Peyer's patch (tissue), 4 donors: ENCODE measurements at regions not wholly inside any gene's neighbourhood (a gene's known extent, or its start where the extent isn't known, plus 50 kb on each side); places are given as distances from the start of the nearest gene placed in this dataset.
"Not testable (repeated sequence)": the region's sequence is repeated elsewhere in the genome, so short reads cannot be mapped to it uniquely, and the experiment has no call there.

Experiments used
- DNase-seq, 3 donors: peaks; one replicate each; pipeline ENCODE4 v3.0.0-alpha.2; 2017 to 2019
- H3K27ac ChIP-seq, 4 donors: fragments of 200-600 bp; sonication (generic); one replicate each; pipeline ENCODE4 v1.5.1; 2016 to 2019
- H3K27me3 ChIP-seq, 2 donors: fragments of 200-600 bp; sonication (generic); one replicate each; pipeline ENCODE4 v1.5.1; 2019
- H3K36me3 ChIP-seq, 3 donors: fragments of 200-600 bp; sonication (generic); one replicate each; pipeline ENCODE4 v1.5.1; 2016 to 2019
- H3K4me1 ChIP-seq, 4 donors: fragments of 200-600 bp; sonication (generic); one replicate each; pipeline ENCODE4 v1.5.1; 2016 to 2019
- H3K4me3 ChIP-seq, 4 donors: fragments of 200-600 bp; sonication (generic); 1 replicate in 3 of 4; 2 replicates in 1 of 4; pipeline ENCODE4 v1.5.1; 2016 to 2019; ENCODE audit warnings: mild to moderate bottlenecking in 1 of 4
- H3K9me3 ChIP-seq, 4 donors: fragments of 200-600 bp; sonication (generic); one replicate each; pipeline ENCODE4 v1.5.1; 2016 to 2019; ENCODE audit warnings: mild to moderate bottlenecking in 1 of 4
- POLR2A ChIP-seq, 2 donors: fragments of 450-650 bp; IDR thresholded peaks; one replicate each; pipeline ENCODE4 v1.5.1; 2017; ENCODE audit warnings: antibody characterized with exemption in 2 of 2, mild to moderate bottlenecking in 2 of 2, moderate library complexity in 2 of 2
- TF ChIP-seq, protein P1 (sequence below), 6 experiments: fragments of 450-650 bp in 4 of 6; fragments of 200-600 bp in 2 of 6; sonication (generic) in 1 of 6; IDR thresholded peaks; one replicate each; pipeline ENCODE4 v1.5.1; 2017 to 2019; ENCODE audit warnings: antibody characterized with exemption in 6 of 6, mild to moderate bottlenecking in 3 of 6, moderate library complexity in 1 of 6

DNA sequence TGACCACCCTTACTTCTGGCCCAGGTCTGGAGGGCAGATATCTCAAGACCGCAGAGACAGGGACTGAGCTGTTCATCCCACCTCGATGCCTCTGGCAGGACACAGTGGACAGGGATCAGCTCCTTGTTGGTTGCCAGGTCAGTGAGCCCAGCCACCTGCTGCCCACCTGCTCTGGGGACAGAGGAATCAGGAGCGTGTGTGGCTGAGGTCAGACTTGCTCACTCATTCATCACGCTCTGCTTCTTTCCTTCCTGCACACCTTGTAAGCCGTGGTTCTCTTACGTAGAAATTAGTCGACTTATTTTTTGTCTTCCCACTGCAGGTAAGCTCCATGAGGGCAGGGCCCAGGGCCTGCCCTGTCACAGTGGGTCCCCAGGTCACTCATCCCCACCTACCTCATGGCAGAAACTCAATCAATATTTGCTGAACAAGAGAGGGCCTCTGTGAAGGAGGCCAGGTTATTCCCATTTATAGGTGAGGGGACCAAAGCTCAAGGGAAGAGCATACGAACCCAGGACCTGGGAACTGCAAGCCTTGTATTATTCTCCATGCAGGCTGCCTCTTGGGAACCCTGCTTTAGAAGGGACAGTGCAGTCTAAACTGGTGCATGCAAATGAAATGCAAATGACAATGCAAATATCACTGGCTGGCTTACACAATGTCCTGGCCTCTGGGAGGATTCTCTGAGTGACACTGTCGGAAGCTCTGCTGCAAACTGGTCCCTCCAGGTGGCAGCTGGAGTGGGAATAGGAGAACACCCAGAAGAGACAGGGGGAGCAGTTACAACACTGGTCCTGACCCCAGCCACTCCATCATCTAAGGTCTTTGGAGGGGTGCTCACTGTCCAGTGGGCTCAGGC is 58.4 kb upstream of the PAX7 start:
- H3K4me3 ChIP-seq = no peak overlapping the region
- TF ChIP-seq POLR2A (IDR thresholded peaks at IDR 0.05) = no peak
- TF ChIP-seq, protein P1, sequence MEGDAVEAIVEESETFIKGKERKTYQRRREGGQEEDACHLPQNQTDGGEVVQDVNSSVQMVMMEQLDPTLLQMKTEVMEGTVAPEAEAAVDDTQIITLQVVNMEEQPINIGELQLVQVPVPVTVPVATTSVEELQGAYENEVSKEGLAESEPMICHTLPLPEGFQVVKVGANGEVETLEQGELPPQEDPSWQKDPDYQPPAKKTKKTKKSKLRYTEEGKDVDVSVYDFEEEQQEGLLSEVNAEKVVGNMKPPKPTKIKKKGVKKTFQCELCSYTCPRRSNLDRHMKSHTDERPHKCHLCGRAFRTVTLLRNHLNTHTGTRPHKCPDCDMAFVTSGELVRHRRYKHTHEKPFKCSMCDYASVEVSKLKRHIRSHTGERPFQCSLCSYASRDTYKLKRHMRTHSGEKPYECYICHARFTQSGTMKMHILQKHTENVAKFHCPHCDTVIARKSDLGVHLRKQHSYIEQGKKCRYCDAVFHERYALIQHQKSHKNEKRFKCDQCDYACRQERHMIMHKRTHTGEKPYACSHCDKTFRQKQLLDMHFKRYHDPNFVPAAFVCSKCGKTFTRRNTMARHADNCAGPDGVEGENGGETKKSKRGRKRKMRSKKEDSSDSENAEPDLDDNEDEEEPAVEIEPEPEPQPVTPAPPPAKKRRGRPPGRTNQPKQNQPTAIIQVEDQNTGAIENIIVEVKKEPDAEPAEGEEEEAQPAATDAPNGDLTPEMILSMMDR (IDR thresholded peaks at IDR 0.05) = no peak
- H3K27ac ChIP-seq = no peak overlapping the region
- no peak for DNase-seq
- H3K36me3 ChIP-seq = no peaks in the 10 kb centered on the region
- H3K4me1 ChIP-seq = no peaks in the 10 kb centered on the region
- H3K9me3 ChIP-seq = no peaks in the 10 kb centered on the region
- no peaks in the 10 kb centered on the region for H3K27me3 ChIP-seq

DNA sequence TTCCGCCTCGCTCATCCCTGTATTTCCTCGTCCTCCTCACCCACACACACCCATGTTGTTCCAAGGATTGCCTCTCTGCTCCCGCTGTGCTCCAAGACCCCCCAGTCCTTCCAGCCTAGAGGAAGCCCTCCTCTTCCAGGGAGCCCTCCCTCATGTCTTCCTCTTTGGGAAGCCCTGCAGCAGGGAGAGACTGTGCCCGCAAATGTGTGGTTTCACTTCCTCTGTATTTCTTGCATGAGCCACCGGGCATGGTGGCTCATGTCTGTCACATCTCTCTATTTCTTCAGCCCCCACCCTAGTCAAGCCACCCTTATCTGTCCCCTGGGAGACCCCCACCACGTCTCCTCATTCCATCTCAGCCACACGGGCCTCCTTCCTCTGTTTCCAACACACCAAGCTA is 57.5 kb upstream of the PAX7 start:
- Histone ChIP-seq H3K4me3 (no peak overlapping the region), H3K9me3 (no peaks in the 10 kb centered on the region), H3K27me3 (no peaks in the 10 kb centered on the region), H3K4me1 (no peaks in the 10 kb centered on the region), H3K27ac (no peak overlapping the region), H3K36me3 (no peaks in the 10 kb centered on the region)
- TF ChIP-seq POLR2A (IDR thresholded peaks at IDR 0.05) = no peak
- TF ChIP-seq, protein P1 (IDR thresholded peaks at IDR 0.05) = no peak
- no peak for DNase-seq

DNA sequence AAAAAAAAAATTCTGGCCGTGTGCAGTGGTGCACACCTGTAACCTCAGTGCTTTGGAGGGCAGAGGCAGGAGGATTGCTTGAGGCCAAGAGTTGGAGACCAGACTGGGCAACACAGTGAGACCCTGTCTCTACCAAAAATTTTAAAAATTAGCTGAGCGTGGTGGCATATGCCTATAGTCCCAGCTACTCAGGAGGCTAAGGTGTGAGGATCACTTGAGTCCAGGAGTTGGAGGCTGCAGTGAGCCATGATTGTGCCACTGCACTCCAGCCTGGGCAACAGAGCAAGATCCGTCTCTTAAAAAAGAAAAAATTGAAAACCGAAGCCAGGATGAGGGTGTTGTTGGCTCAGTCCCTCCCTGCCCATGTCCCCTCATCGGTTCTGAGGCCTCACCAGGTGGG is 55.9 kb upstream of the PAX7 start:
- TF ChIP-seq, protein P1 (IDR thresholded peaks at IDR 0.05) = no peak
- TF ChIP-seq POLR2A (IDR thresholded peaks at IDR 0.05) = no peak
- Histone ChIP-seq H3K36me3 (no peaks in the 10 kb centered on the region), H3K27me3 (no peaks in the 10 kb centered on the region), H3K4me1 (no peaks in the 10 kb centered on the region), H3K27ac (no peak overlapping the region), H3K9me3 (no peaks in the 10 kb centered on the region), H3K4me3 (no peak overlapping the region)
- DNase-seq = no peak

DNA sequence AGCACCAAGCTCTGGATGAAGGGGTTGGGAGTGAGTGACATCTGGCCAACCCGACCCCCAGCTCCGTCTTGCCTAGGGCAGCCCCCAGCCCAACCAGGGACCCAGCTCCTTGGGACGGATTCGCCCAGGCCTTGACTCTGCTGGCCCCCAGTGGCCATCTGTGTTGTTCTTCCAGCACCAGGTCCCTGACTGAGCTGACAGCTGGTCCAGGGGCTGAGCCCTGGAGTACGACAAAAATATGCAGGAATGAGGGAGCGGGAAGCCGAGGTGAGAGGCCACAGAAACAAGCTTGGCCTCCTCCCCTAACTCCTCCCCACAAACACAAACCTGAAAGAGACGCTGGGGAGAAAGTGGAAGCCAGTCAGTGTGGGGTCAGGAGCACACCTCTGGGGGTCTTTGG is 55.0 kb upstream of the PAX7 start:
- H3K4me1 ChIP-seq = no peaks in the 10 kb centered on the region
- no peaks in the 10 kb centered on the region for H3K27me3 ChIP-seq
- no peaks in the 10 kb centered on the region for H3K36me3 ChIP-seq
- TF ChIP-seq POLR2A (IDR thresholded peaks at IDR 0.05) = no peak
- TF ChIP-seq, protein P1 (IDR thresholded peaks at IDR 0.05) = peak in 5 of 6 experiments; percentile 21 to 81 (median 53)
- DNase-seq = peak; percentile 26 to 83 (median 68)
- no peaks in the 10 kb centered on the region for H3K9me3 ChIP-seq
- no peak overlapping the region for H3K27ac ChIP-seq
- no peak overlapping the region for H3K4me3 ChIP-seq

DNA sequence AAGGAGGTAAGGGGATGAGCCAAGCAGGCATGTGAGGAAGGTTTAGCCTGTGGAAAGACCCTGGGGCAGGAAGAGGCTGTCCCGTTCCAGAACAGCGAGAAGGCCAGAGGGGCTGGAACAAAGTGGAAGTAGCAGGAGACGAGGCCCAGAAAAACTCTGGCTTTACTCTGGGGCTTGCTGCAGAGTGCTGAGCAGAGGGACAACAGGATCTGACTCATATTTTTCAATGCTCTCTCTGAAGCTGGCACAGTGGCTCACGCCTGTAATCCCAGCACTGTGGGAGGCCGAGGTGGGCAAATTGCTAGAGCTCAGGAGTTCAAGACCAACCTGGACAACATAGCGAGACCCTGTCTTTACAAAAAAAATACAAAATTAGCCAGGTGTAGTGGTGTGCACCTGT is 52.4 kb upstream of the PAX7 start:
- TF ChIP-seq, protein P1 (IDR thresholded peaks at IDR 0.05) = no peak
- no peak for TF ChIP-seq POLR2A (IDR thresholded peaks at IDR 0.05)
- no peak for DNase-seq
- Histone ChIP-seq H3K27me3 (no peaks in the 10 kb centered on the region), H3K9me3 (no peaks in the 10 kb centered on the region), H3K4me1 (no peaks in the 10 kb centered on the region), H3K4me3 (no peak overlapping the region), H3K27ac (no peak overlapping the region), H3K36me3 (no peaks in the 10 kb centered on the region)

DNA sequence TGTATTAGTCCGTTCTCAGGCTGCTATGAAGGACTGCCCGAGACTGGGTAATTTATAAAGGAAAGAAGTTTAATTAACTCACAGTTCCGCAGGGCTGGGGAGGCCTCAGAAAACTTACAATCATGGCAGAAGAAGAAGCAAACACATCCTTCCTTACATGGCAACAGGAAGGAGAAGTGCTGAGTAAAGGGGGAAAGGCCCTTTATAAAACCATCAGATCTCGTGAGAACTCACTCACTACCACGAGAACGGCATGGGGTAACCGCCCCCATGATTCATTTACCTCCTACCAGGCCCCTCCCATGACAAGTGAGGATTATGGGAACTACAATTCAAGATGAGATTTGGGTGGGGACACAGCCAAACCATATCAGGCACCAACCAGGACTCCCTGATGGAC is 51.4 kb upstream of the PAX7 start:
- not testable (repeated sequence) for DNase-seq, H3K4me1 ChIP-seq, H3K9me3 ChIP-seq, H3K36me3 ChIP-seq, H3K4me3 ChIP-seq, H3K27me3 ChIP-seq, H3K27ac ChIP-seq
